ENCODE measurements at regions not wholly inside any gene's neighbourhood (a gene's known extent, or its start where the extent isn't known, plus 50 kb on each side); places are given as distances from the start of the nearest gene placed in this dataset.

DNA sequence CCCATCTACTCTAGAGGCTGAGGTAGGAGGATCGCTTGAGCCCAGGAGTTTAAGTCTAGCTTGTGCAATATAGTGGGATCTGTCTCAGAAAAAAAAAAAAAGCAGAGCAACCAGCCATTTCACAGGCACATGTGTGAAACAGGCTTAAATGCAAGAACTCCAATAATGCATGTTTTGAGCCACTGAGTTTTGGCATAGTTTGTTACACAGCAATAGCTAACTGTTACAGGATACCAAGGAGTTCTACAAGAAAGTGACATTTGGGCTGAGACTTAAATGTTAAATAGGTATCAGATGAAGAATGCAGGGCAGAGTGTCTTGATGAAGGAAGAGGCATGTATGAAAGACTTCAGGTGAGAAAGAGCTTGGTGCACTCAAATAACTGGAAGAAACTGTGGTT is 240.0 kb upstream of the FOXN3 start:
- TF ChIP-seq, protein P1, sequence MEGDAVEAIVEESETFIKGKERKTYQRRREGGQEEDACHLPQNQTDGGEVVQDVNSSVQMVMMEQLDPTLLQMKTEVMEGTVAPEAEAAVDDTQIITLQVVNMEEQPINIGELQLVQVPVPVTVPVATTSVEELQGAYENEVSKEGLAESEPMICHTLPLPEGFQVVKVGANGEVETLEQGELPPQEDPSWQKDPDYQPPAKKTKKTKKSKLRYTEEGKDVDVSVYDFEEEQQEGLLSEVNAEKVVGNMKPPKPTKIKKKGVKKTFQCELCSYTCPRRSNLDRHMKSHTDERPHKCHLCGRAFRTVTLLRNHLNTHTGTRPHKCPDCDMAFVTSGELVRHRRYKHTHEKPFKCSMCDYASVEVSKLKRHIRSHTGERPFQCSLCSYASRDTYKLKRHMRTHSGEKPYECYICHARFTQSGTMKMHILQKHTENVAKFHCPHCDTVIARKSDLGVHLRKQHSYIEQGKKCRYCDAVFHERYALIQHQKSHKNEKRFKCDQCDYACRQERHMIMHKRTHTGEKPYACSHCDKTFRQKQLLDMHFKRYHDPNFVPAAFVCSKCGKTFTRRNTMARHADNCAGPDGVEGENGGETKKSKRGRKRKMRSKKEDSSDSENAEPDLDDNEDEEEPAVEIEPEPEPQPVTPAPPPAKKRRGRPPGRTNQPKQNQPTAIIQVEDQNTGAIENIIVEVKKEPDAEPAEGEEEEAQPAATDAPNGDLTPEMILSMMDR (IDR thresholded peaks at IDR 0.05; ENCODE audit: unreplicated experiment): no peak
- Mint-ChIP-seq H3K9me3 (ENCODE audit: low read depth) (peaks cover 8% of the 10 kb centered on the region), H3K27me3 (peaks cover 4% of the 10 kb centered on the region), H3K27ac (no peak overlapping the region), H3K4me3 (ENCODE audit: low read depth) (no peak overlapping the region), H3K36me3 (ENCODE audit: insufficient read depth) (no peaks in the 10 kb centered on the region), H3K4me1 (ENCODE audit: low read depth) (peaks cover 2% of the 10 kb centered on the region)
- DNase-seq (ENCODE audit: low spot score, unreplicated experiment): no peak

DNA sequence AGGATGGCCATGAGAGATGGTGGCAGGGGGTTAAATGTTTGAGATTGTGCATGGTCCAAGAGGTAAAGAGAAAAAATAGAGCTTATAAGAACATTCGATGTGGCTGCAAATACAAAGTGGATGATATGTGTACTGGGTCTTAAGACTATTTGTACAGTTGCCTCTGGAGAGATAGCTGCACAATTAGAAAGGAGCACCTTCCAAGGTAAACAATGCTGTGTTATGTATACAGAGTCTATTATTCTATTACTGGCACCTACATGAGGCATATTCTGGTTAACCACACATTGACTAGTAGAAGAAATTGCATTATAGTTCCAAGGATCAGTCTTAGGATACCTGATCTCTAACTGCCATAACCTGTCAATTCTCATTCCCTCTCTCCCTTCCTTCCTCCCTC is 238.0 kb upstream of the FOXN3 start:
- Mint-ChIP-seq H3K27ac (no peak overlapping the region), H3K27me3 (peaks cover 16% of the 10 kb centered on the region), H3K4me1 (ENCODE audit: low read depth) (peaks cover 2% of the 10 kb centered on the region), H3K36me3 (ENCODE audit: insufficient read depth) (no peaks in the 10 kb centered on the region), H3K4me3 (ENCODE audit: low read depth) (no peak overlapping the region), H3K9me3 (ENCODE audit: low read depth) (peaks cover 8% of the 10 kb centered on the region)
- TF ChIP-seq, protein P1 (IDR thresholded peaks at IDR 0.05; ENCODE audit: unreplicated experiment): no peak
- no peak for DNase-seq (ENCODE audit: low spot score, unreplicated experiment)

DNA sequence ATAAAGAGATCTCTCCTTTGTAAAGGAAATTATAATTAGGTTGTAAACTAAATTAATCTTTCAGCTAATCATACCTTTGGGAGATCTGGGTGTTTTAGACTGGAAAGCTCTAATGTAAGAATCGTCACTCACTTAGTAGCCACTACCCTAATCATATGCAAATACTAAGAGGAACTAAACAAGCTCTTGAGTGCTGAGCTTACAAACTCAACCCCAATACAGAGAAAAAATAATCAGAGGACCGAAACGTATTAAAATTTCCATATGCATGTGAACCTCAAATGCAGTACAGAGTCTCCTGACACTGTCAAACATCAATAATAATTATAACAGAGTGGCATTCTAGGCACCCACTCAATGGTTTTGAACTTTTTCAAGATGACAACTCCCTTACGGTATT is 235.3 kb upstream of the FOXN3 start:
- Mint-ChIP-seq H3K9me3 (ENCODE audit: low read depth) (peaks cover 12% of the 10 kb centered on the region), H3K4me3 (ENCODE audit: low read depth) (no peak overlapping the region), H3K27ac (no peak overlapping the region), H3K27me3 (peaks cover 13% of the 10 kb centered on the region), H3K36me3 (ENCODE audit: insufficient read depth) (no peaks in the 10 kb centered on the region), H3K4me1 (ENCODE audit: low read depth) (peaks cover 7% of the 10 kb centered on the region)
- no peak for DNase-seq (ENCODE audit: low spot score, unreplicated experiment)
- TF ChIP-seq, protein P1 (IDR thresholded peaks at IDR 0.05; ENCODE audit: unreplicated experiment): no peak

DNA sequence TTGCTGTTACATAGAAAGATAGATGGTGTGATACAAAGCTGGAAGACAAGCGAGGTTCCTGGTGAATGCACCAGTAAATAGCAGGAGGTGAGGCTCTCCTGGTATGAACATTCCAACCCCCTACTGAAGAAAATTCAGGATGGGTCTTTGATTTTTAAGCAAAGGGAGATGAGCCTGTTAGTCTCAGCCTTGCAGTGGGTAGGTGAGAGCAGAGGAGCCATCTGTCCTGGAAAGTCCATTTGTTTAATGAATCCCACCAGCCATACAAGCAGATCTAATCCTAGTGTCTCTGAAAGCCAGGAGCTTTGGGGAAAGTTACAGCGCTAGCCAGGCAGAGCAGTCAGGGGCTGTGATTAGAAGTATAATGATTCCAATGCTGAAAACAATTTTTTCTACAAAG is 234.8 kb upstream of the FOXN3 start:
- TF ChIP-seq, protein P1 (IDR thresholded peaks at IDR 0.05; ENCODE audit: unreplicated experiment): no peak
- no peaks in the 10 kb centered on the region for H3K36me3 Mint-ChIP-seq (ENCODE audit: insufficient read depth)
- H3K27ac Mint-ChIP-seq: no peak overlapping the region
- H3K4me3 Mint-ChIP-seq (ENCODE audit: low read depth): no peak overlapping the region
- H3K9me3 Mint-ChIP-seq (ENCODE audit: low read depth): peaks cover 8% of the 10 kb centered on the region
- no peak for DNase-seq (ENCODE audit: low spot score, unreplicated experiment)
- H3K27me3 Mint-ChIP-seq: peaks cover 13% of the 10 kb centered on the region
- peaks cover 7% of the 10 kb centered on the region for H3K4me1 Mint-ChIP-seq (ENCODE audit: low read depth)

DNA sequence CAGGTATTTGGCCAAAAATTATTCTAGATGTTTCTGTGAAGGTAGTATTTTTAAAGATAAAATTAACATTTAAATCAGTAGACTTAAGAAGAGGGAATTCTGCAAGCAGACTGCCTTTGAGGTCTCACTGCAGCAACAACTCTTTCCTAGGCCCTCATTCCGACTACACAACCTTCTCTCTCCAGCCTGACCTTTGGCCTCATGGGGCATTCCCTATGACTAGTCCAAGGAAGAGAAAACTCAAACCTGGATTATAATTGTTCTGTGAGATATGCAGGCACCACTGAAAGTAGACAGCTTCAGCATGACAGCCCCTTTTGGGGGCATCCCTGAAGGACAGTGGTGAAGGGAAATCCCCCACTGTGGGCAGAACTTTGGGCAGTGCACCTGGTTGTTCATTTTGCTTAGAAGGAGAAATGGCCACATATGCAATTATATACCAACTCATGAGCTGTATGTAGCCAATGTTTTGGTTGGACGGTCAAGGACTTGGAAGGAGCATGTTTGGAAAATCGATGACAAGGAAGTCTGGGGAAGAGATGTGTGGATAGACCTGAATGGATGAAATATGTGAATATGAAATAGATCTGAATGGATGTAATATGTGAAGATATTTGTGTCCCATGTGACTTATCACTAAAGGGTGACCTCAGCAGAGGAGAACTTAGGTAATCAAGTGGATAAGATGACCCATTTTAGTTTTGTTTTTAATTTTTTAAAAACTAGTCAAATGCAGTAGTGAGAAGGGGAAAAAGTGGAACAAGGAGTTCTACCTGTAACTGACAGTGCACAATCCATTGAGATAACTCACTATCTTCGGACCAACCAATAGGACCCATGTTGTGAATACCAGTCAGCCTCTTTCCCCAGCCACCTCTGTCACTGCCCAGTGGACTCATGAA is 233.3 kb upstream of the FOXN3 start:
- TF ChIP-seq, protein P1 (IDR thresholded peaks at IDR 0.05; ENCODE audit: unreplicated experiment): no peak
- Mint-ChIP-seq H3K36me3 (ENCODE audit: insufficient read depth) (no peaks in the 10 kb centered on the region), H3K27ac (no peak overlapping the region), H3K4me1 (ENCODE audit: low read depth) (peaks cover 7% of the 10 kb centered on the region), H3K27me3 (peaks cover 13% of the 10 kb centered on the region), H3K9me3 (ENCODE audit: low read depth) (peaks cover 4% of the 10 kb centered on the region), H3K4me3 (ENCODE audit: low read depth) (no peak overlapping the region)
- DNase-seq (ENCODE audit: low spot score, unreplicated experiment): no peak
